NB4 (cell line): ENCODE measurements at regions not wholly inside any gene's neighbourhood (a gene's known extent, or its start where the extent isn't known, plus 50 kb on each side); places are given as distances from the start of the nearest gene placed in this dataset.

Experiments
- CTCF ChIP-seq: IDR thresholded peaks from one replicate; pipeline ENCODE4 v1.5.1; 2012; ENCODE audit warnings: low read depth, low read length
- POLR2A ChIP-seq: IDR thresholded peaks from 2 replicates; pipeline ENCODE4 v1.6.1; 2011; ENCODE audit warnings: mild to moderate bottlenecking; ENCODE audit not compliant: insufficient read length; ENCODE audit errors: extremely low read depth

DNA sequence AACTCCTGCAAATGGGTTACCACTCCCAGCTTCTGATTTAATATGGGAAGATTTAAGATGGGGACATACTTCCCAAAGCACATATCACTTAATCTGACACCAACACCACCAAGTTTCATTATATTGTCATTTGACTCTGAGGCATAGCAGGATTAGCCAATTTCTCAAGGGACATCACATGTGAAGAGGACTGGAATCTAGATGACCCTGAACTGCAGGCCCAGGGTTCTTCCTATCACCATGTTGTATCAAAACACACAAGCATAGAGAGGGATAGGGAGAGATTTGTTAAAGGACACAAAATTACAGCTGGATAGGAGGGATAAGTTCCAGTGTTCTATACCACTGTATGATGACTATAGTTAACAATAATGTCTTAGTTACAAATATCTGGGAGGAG, 168.3 kb upstream of the PPP2R2B start:
- TF ChIP-seq CTCF (no peak), POLR2A (no peak)
